ENCODE measurements at regions not wholly inside any gene's neighbourhood (a gene's known extent, or its start where the extent isn't known, plus 50 kb on each side); places are given as distances from the start of the nearest gene placed in this dataset.

- TF ChIP-seq CTCF (IDR thresholded peaks at IDR 0.05): no peak
- no peak for TF ChIP-seq EP300 (IDR thresholded peaks at IDR 0.05)
- no peak for TF ChIP-seq POLR2AphosphoS5 (IDR thresholded peaks at IDR 0.05)
- no peak for TF ChIP-seq POLR2A (IDR thresholded peaks at IDR 0.05; ENCODE audit: low read depth)
These were observed 298.1 kb upstream of the KCNMB2 start for GRCh38 chr3:178238179-178238578.
